H1 (cell line): ENCODE measurements at regions not wholly inside any gene's neighbourhood (a gene's known extent, or its start where the extent isn't known, plus 50 kb on each side); places are given as distances from the start of the nearest gene placed in this dataset.

Experiments
- BACH1 ChIP-seq: IDR thresholded peaks from 2 replicates; pipeline ENCODE4 v1.6.1; 2012; ENCODE audit warnings: low read length, improper control_type of control experiment
- EGR1 ChIP-seq: IDR thresholded peaks from 2 replicates; pipeline ENCODE4 v1.6.1; 2011; ENCODE audit warnings: low read depth, low read length, borderline replicate concordance

DNA sequence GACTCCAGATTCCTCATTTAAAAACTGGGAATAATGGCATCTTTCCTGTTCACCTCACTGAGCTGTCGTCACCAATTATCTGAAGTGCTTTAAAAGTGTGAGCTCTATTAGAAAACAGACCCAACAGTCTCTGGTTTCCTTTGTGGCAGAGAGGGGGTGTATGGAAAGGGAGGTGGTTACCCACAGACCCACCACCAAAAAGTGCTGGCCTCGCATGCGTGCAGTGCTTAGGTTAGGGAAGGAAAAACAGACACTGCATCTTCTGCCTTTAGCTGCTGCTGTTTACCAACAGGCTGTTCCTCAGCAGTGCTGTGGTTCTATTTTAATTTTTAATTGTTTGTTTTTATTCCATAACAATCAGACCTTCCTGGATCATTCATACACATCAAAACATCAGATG is 249.6 kb downstream of the PIK3R1 start (continued):
- no peak for TF ChIP-seq EGR1
- TF ChIP-seq BACH1: no peak
